ENCODE measurements at regions not wholly inside any gene's neighbourhood (a gene's known extent, or its start where the extent isn't known, plus 50 kb on each side); places are given as distances from the start of the nearest gene placed in this dataset.
"Not testable (repeated sequence)": the region's sequence is repeated elsewhere in the genome, so short reads cannot be mapped to it uniquely, and the experiment has no call there.

- no peak for DNase-seq
Observed at GRCh38 chr2:129469389-129469788, 510.1 kb upstream of the RAB6C start.

- DNase-seq: no peak
Observed at GRCh38 chr2:129469871-129470270, 509.6 kb upstream of the RAB6C start.

DNA sequence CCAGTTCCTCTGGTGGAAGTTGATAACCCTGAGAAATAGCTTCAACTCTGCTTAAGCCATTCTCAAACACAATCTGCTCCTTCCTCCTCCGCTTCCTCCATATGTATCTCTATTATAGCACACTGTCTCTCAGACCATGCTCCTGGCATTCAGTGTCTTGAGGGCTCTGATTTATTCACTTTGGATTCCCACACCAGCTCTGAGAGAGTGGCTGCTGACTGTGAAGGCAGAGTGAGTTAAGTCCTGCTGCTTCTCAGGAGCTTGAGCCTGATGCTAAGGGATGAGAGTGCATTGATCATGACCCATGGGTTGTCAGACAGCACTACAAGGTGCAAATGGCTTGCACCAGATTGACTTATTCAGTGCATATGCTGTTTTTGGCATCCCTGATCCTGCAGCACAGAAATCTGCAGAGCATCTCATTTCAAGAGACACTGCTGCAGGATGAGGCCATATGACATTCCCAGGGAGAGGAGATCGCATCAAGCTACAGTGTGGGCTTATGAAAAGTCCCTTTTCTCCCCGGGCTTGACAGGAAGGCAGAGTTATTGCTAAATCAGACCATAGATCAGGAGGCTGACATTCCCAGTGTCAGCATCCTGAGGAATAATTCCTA, 500.5 kb upstream of the RAB6C start:
- DNase-seq: no peak

- no peak for DNase-seq
Observed at GRCh38 chr2:129479892-129480291, 499.6 kb upstream of the RAB6C start.

DNA sequence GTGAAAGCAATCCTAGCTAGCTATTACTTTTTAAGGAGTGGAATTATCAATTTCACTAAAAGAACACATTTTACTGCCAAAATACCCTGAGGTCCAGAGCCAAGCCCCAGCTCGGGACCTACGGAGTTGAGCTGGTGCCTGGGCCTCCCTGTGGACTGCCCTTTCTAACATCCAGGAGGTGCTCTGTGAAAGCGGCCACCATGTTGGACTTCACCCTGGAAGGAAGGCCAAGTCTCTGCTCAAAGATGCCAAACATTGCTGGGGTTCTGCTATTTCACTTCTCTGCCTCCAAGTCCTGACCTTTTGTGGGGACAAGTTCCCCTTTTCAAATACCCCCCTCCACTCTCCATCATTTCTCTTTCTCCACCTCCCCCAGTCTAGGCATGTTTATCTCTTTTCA, 498.7 kb upstream of the RAB6C start:
- no peak for DNase-seq

DNA sequence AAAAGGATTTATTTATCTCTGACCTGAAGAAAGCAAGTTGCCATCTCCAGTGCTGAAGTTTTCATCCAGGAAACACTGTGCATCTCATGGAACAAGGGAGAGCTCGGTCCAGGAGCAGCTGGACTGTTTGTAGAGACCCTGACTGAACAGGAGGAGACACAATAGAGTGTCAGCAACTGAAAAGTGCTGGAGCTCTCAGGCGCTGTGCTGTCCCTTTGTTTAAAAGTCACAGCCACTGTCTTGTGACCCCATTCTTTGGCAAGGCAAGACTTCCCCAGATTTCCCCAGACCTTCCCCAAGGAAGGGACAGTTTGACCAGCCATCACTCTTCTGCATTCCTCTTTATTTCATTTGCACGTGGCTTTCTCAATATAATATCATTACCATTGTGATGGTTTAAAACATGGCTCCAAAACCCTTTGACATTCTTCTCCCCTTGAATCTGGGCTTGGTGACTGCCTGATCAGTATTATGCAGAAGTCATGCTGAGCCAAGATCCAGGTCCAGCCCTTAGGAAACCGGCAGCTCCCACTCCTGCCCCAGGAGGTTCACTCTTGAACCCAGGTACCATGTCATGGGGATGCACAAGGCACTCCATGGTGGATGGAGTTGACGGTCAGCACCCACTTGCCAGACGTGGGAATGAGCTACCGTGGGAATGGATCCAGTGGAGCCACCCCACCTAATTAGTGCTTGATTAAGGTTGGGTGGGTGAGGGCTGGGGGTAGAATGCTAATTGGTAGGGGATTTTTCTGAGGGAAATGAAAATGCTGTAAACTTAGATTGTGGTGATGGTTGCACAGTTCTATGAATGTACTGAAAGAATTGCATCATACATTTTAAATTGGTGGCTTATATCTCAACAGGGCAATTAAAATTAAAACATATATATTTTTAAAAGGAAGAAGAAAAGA, 497.9 kb upstream of the RAB6C start:
- DNase-seq: no peak

- no peak for DNase-seq
Observed at GRCh38 chr2:129482626-129483025, 496.8 kb upstream of the RAB6C start.

DNA sequence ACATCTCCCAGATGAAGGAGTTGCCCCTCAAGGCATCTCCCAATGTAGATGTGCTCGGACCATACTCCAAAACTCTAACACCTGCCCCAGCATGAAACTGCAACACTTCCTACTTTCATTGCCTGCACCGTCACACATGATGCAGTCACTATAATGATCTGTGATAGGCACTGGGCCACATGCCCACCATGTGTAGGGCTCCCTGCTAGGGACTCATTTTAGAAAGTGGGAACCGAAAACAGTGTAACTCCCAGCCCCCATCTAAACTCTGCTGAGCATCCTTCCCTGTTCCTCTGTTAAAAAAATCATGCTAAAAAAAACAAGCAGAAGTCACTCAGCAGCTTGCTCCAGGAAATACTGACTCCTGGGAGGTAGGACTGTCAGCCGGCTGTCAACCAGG, 496.1 kb upstream of the RAB6C start:
- DNase-seq: no peak

DNA sequence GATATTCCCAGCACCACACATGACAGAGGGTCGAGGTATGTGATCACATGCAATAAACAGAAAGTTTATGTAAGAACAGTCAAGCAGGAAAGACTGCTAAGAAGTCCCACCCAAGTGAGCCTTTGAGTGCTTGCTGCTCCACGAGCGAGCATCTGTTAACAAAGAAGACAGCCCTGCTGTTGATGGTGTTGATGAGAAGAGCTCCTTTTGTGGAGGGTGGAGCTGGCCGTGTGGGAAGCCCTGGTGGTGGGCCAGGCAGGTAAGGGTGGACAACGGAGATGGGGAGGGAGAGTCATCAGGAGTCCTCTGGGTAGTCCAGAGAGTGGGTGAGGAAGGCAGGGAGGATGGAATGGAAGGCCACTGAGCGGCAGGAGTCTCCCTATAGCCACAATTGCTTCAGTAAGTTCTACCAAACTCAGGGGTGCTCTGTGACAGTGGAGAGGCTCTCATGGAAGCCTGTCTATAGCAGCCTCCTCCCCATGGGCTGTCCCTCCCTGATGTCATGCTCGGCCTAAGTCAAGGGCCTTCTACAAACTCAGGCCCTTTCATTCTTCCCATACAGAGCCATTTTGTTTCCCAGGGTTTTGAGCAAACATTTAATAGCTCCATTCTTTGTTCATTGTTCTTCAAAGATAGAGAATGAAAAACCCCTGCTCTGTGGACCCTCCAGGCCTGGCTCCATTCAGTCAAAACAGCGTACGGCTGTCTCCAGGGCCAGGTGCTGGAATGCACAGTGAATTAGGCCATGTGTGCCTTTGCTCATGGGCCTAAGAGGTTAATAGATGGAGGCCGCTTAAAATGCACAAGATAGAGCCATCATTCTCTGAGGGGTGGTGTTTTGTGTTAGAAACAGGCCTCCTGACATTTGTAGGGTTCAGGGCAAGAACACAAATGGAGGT, 494.2 kb upstream of the RAB6C start:
- no peak for DNase-seq

- DNase-seq: no peak
Observed at GRCh38 chr2:129488376-129488775, 491.1 kb upstream of the RAB6C start.

- no peak for DNase-seq
Observed at GRCh38 chr2:129490641-129491040, 488.8 kb upstream of the RAB6C start.

DNA sequence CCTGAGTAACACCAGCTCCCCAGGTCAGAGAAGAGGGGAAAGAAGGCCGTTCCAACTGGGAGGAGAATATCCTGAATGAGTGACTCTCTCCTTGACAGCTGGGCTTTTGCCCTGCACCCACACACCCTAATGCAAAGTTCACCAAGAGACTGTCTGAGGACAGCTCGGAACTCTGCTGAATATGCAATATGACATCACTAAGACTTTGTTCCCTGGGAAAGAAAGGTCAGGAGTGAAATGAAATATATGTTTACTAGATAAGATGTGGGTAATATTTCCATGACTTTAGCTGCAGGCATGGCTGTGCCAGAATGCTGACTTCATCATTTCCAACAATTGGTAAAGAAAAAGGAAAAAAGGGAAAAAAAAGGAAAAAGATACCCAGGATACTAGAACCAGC, 488.2 kb upstream of the RAB6C start:
- no peak for DNase-seq

- DNase-seq: no peak
Observed at GRCh38 chr2:129492548-129492947, 486.9 kb upstream of the RAB6C start.

GRCh38 chr2:129499747-129500146, 479.7 kb upstream of the RAB6C start:
- no peak for DNase-seq

DNA sequence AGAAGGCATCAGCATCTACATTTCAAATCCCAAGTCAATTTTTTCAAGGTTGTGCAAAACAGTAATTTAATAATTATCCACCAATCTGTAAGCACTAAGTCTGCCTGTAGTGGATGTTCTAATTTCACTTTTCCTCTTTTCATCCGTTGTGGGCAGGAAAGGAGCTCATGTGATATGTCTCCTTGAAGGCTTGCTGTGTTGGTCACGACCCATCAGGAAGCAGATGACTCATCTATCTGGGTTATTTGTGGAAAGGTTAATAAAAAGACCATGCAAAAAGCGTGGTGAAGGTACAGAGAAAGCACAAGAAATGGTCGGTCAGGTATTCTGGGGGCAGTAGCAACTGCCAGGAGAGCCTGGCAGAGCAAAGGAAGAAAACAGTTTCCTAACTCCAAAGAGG, 476.7 kb upstream of the RAB6C start:
- no peak for DNase-seq

- DNase-seq: no peak
Observed at GRCh38 chr2:129504646-129505045, 474.8 kb upstream of the RAB6C start.

DNA sequence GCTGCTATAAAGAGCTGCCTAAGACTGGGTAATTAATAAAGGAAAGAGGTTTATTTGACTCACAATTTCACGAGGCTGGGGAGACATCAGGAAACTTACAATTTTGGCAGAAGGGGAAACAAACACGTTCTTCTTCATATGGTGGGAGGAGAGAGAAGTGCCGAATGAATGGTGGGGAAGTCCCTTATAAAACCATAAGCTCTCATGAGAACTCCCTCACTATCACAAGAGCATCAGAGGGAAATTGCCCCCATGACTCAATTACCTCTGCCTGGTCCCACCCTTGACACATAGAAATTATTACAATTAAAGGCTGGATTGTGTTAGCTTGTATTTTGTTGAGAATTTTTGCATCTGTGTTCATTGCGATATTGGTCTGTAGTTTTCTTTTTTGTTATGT, 460.5 kb upstream of the RAB6C start:
- no peak for DNase-seq

DNA sequence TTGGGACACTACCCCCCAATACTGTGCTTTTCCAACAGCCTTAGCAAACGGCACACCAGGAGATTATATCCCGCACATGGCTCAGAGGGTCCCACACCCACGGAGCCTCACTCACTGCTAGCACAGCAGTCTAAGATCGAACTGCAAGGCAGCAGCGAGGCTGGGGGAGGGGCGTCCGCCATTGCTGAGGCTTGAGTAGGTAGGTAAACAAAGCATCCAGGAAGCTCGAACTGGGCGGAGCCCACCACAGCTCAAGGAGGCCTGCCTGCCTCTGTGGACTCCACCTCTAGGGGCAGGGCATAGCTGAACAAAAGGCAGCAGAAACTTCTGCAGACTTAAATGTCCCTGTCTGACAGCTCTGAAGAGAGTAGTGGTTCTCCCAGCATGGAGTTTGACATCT, 447.3 kb upstream of the RAB6C start:
- not testable (repeated sequence) for DNase-seq

- no peak for DNase-seq
Observed at GRCh38 chr2:129548880-129549279, 430.6 kb upstream of the RAB6C start.

DNA sequence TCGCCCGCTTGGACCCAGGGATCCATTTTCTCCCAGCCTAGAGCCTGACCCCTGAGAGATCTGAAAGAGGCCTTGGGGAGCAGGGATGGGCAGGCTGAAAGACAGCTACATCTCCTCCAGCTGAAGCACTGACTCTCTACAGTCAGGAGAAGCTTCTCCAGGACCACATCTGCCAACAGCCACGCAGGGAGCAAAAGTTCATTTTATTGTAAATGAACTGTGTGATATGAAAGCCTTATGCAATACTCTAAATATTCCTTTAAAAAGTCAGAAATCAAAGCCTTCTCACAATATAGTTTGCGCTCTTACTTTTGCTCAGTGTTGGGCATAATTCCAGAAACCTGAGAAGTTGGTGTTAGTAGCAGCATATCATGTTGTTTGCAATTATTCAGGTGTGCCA, 428.9 kb upstream of the RAB6C start:
- no peak for DNase-seq

- no peak for DNase-seq
Observed at GRCh38 chr2:129554373-129554772, 425.1 kb upstream of the RAB6C start.

DNA sequence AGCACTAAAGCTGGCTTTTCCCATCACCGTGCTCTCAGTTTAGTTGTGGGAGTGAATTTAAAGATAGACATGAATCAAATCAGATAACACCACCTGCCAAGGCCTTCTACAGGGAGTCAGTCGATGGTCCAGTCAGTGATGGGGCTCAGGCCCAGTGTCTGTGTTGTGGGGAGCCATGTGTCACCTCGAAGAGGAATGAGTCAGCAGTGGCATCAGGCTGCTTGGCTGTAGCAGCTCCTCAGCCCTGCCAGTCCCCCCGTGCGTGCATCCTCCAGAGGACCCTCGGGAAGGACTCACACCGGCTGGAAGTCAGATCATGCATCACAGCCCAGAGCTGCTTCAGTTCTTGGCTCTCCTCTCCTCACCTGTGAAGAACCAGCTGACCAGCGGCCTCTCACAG, 420.4 kb upstream of the RAB6C start:
- DNase-seq: no peak

DNA sequence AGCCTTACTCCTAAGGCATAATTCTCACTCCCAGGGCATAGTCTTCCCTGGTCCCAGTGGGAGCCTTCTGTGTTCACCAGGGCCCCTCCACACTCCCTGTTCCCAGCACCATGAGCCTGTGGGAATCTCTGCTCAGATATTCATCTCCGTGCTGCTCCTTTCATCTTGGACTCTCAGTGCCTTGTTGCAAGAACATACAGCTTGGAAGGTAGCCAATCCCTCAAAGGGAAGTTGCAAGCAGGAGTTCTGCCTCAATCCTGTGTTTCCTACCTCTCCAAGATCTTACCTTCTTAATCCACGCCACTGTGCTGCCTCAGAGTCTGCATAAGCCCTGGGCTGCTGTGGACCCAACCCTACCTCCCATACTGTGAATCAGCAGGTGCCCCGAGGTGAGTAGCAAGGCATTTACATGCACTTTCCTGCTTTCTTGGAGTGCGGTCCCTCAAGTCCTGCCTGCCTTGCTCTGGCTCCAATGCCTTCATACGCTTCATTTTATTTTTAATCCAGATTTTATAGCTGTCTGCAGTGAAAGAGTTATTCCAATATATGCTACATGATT, 413.8 kb upstream of the RAB6C start:
- no peak for DNase-seq

Data from DMS153 (cell line).